SU-DHL-6 (cell line): ENCODE measurements at regions not wholly inside any gene's neighbourhood (a gene's known extent, or its start where the extent isn't known, plus 50 kb on each side); places are given as distances from the start of the nearest gene placed in this dataset.

Experiments used
- H2AFZ ChIP-seq: fragments of 200-600 bp; sonication (generic); 2 replicates; pipeline ENCODE4 v1.6.1; 2014; ENCODE audit warnings: low read depth, mild to moderate bottlenecking, moderate library complexity, mixed read lengths, antibody characterized with exemption, low read length; ENCODE audit not compliant: severe bottlenecking
- H3F3A ChIP-seq: fragments of 200-600 bp; shearing (Covaris generic); 2 replicates; pipeline ENCODE4 v1.6.0; 2016; ENCODE audit warnings: antibody characterized with exemption, mild to moderate bottlenecking; ENCODE audit not compliant: insufficient read depth
- H3K27ac ChIP-seq: fragments of 200-600 bp; sonication (generic); 2 replicates; pipeline ENCODE4 v1.5.1; 2016; ENCODE audit warnings: low read depth, mild to moderate bottlenecking, low read length, moderate library complexity, mixed read lengths
- H3K27me3 ChIP-seq: fragments of 200-600 bp; sonication (generic), shearing (Covaris generic); 2 replicates; pipeline ENCODE4 v1.6.0; 2014; ENCODE audit warnings: mild to moderate bottlenecking, low read length
- H3K36me3 ChIP-seq: fragments of 200-600 bp; sonication (generic); 2 replicates; pipeline ENCODE4 v1.6.1; 2014; ENCODE audit warnings: mild to moderate bottlenecking, low read length, mixed read lengths
- H3K4me2 ChIP-seq: fragments of 300-600, 200-600 bp; shearing (Covaris generic), sonication (generic); 2 replicates; pipeline ENCODE4 v1.6.0; 2014; ENCODE audit warnings: low read length, low read depth, mild to moderate bottlenecking; ENCODE audit not compliant: poor library complexity, severe bottlenecking
- H3K4me3 ChIP-seq: fragments of 200-600 bp; sonication (generic); 2 replicates; pipeline ENCODE4 v1.5.1; 2014; ENCODE audit warnings: antibody characterized with exemption, low read length, mild to moderate bottlenecking, mixed read lengths; ENCODE audit not compliant: insufficient read depth, poor library complexity, severe bottlenecking
- H3K79me2 ChIP-seq: fragments of 200-600 bp; sonication (generic); 2 replicates; pipeline ENCODE4 v1.6.1; 2014; ENCODE audit warnings: mild to moderate bottlenecking, low read length, moderate library complexity; ENCODE audit not compliant: insufficient read depth
- H3K9ac ChIP-seq: fragments of 200-600 bp; sonication (generic); 2 replicates; pipeline ENCODE4 v1.7.0; 2014; ENCODE audit warnings: mild to moderate bottlenecking, low read length
- H3K9me2 ChIP-seq: fragments of 200-600 bp; sonication (generic); replicated peaks from 2 replicates; pipeline ENCODE4 v1.6.1; 2014; ENCODE audit warnings: low read length; ENCODE audit not compliant: insufficient read depth
- H3K9me3 ChIP-seq: fragments of 200-600 bp; sonication (generic); 2 replicates; pipeline ENCODE4 v1.6.1; 2014; ENCODE audit warnings: low read length, mixed read lengths; ENCODE audit not compliant: insufficient read depth
- H4K20me1 ChIP-seq: fragments of 200-600 bp; sonication (generic); 2 replicates; pipeline ENCODE4 v1.6.1; 2014; ENCODE audit warnings: low read depth, mild to moderate bottlenecking, antibody characterized with exemption, low read length, moderate library complexity, mixed read lengths
- CTCF ChIP-seq: fragments of 200-600 bp; sonication (generic); IDR thresholded peaks from one replicate; pipeline ENCODE4 v1.5.1; 2017; ENCODE audit warnings: antibody characterized with exemption, mild to moderate bottlenecking, low read length, moderate library complexity; ENCODE audit not compliant: insufficient read depth, poor library complexity, severe bottlenecking
- EZH2phosphoT487 ChIP-seq: fragments of 200-600 bp; sonication (generic), shearing (Covaris generic); conservative IDR thresholded peaks from 2 replicates; pipeline ENCODE4 v1.6.1; 2018; ENCODE audit warnings: mild to moderate bottlenecking, antibody characterized with exemption, low read length, moderate library complexity, mixed read lengths

DNA sequence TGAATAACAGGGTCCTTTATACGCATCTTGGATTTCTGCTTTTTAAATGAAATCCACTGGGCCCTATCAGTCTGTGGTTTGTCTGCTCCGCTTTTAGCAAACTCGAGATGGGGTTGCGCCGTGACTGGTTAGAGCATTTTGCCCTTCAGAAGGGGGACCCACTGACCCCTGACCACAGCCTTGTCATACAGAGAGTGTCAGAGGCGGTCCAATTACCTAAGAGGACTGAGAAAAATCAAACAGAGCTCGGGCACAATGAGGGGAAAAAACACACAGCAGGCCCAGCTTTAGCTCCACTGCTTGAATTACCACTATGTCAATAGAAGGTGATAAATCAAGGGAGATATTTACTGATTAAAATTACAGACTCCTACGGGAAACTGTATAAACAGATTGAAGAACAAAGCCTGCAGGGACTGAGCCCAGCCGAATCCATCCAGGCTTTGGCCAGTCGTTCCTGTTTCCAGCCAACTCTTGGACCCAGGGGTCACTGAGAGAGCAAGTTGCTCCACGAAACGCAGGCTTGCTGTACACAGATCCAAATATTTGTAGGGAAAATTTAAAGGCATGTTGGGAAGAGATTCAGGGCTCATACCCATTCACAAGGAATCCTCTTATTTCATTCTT, 131.9 kb upstream of the ZFHX3 start:
- TF ChIP-seq CTCF: no peak
- no peak for TF ChIP-seq EZH2phosphoT487
- no peaks in the 10 kb centered on the region for H3K9me3 ChIP-seq
- H3K9ac ChIP-seq: no peak overlapping the region
- no peaks in the 10 kb centered on the region for H3K9me2 ChIP-seq
- no peaks in the 10 kb centered on the region for H3K27me3 ChIP-seq
- H3F3A ChIP-seq: no peaks in the 10 kb centered on the region
- no peaks in the 10 kb centered on the region for H4K20me1 ChIP-seq
- no peak overlapping the region for H3K4me3 ChIP-seq
- no peaks in the 10 kb centered on the region for H3K36me3 ChIP-seq
- no peak overlapping the region for H3K27ac ChIP-seq
- H3K79me2 ChIP-seq: no peaks in the 10 kb centered on the region
- no peak overlapping the region for H2AFZ ChIP-seq
- no peak overlapping the region for H3K4me2 ChIP-seq

DNA sequence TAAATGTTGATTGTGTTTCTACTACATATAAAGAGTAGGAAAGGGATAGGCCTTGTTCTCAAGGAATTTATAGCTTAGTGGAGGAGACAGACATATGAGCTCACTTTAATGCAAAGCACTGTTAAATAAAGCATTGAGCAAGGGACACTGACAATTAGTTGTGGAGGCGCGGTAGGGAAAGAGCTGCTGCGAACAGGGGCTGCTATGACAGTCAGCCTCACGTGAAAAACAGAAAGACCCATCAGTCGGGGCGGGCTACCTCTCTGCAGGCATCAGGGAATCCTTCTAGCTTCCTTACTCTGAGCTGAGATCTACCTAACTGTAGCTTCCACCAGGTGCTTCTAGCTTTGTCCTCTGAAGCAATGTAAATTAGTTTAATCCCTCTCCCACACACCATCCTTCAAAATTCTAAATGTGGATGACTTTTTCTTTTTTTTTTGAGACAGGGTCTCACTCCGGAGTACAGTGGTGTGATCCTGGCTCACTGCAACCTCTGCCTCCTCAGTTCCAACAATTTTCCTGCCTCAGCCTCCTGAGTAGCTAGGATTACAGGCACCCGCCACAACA, 129.9 kb upstream of the ZFHX3 start:
- H2AFZ ChIP-seq: no peak overlapping the region
- no peaks in the 10 kb centered on the region for H3K79me2 ChIP-seq
- no peaks in the 10 kb centered on the region for H3K9me2 ChIP-seq
- TF ChIP-seq CTCF (no peak), EZH2phosphoT487 (no peak)
- no peaks in the 10 kb centered on the region for H4K20me1 ChIP-seq
- H3K9ac ChIP-seq: no peak overlapping the region
- no peaks in the 10 kb centered on the region for H3F3A ChIP-seq
- H3K27ac ChIP-seq: no peak overlapping the region
- H3K4me2 ChIP-seq: no peak overlapping the region
- H3K9me3 ChIP-seq: no peaks in the 10 kb centered on the region
- H3K27me3 ChIP-seq: no peaks in the 10 kb centered on the region
- H3K36me3 ChIP-seq: no peaks in the 10 kb centered on the region
- H3K4me3 ChIP-seq: no peak overlapping the region

DNA sequence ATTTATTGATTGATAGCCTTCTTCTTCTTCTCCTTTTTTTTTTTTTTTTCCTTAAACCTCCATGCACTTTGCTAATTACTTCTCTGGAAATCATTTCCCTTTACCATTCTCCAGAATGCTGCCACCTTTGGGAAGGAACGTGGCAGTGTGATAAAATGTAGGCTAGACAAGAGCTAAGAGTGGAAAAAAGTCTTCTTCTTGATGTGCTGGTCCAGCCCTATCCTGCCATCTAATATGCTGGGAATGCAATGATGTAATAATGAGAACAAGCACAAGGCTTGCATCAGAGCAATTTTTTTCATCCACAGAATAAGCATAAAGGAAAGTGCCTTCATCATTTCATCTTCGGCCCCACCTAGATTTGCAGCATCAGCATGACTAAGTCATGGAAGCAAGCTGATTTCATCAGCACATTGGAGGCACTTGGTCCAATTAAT, 128.7 kb upstream of the ZFHX3 start:
- Histone ChIP-seq H3K4me2 (no peak overlapping the region), H3K9ac (no peak overlapping the region), H3F3A (no peaks in the 10 kb centered on the region), H2AFZ (no peak overlapping the region), H3K36me3 (no peaks in the 10 kb centered on the region), H4K20me1 (no peaks in the 10 kb centered on the region), H3K27me3 (no peaks in the 10 kb centered on the region), H3K27ac (no peak overlapping the region), H3K4me3 (no peak overlapping the region), H3K9me2 (no peaks in the 10 kb centered on the region), H3K79me2 (no peaks in the 10 kb centered on the region), H3K9me3 (no peaks in the 10 kb centered on the region)
- TF ChIP-seq CTCF (no peak), EZH2phosphoT487 (no peak)
